GM23338 (cell line): ENCODE measurements at regions not wholly inside any gene's neighbourhood (a gene's known extent, or its start where the extent isn't known, plus 50 kb on each side); places are given as distances from the start of the nearest gene placed in this dataset.

ENCODE experiments used
- CREB1 ChIP-seq: fragments of 250-450 bp; sonication (Bioruptor Pico); IDR thresholded peaks from 2 replicates; pipeline ENCODE4 v1.5.0; 2020; ENCODE audit warnings: low read depth, mild to moderate bottlenecking, moderate library complexity
- EZH2 ChIP-seq: fragments of 200-600 bp; sonication (generic); IDR thresholded peaks from one replicate; pipeline ENCODE4 v1.8.0; 2017; ENCODE audit warnings: antibody characterized with exemption, mild to moderate bottlenecking, low read depth; ENCODE audit not compliant: unreplicated experiment
- EZH2phosphoT487 ChIP-seq: fragments of 200-600 bp; sonication (generic); IDR thresholded peaks from one replicate; pipeline ENCODE4 v1.8.1; 2018; ENCODE audit warnings: antibody characterized with exemption; ENCODE audit not compliant: unreplicated experiment
- JUNB ChIP-seq: IDR thresholded peaks from one replicate; pipeline ENCODE4 v1.6.1; 2016; ENCODE audit warnings: antibody characterized with exemption; ENCODE audit not compliant: unreplicated experiment
- NANOG ChIP-seq: IDR thresholded peaks from 2 replicates; pipeline ENCODE4 v1.6.1; 2016; ENCODE audit warnings: antibody characterized with exemption, borderline replicate concordance
- POLR2AphosphoS5 ChIP-seq: IDR thresholded peaks from 2 replicates; pipeline ENCODE4 v1.6.1; 2016; ENCODE audit warnings: antibody characterized with exemption, low read depth
- STAT1 ChIP-seq: IDR thresholded peaks from one replicate; pipeline ENCODE4 v1.6.1; 2016; ENCODE audit warnings: antibody characterized with exemption; ENCODE audit not compliant: unreplicated experiment
- ZNF331 ChIP-seq: fragments of 250-450 bp; sonication (Bioruptor Pico); IDR thresholded peaks from 2 replicates; pipeline ENCODE4 v1.5.0; 2020; ENCODE audit warnings: low read depth, mild to moderate bottlenecking, moderate library complexity
- TF ChIP-seq, protein P1 (sequence below), 2 experiments: fragments of 200-600 bp in 1 of 2; sonication (generic) in 1 of 2; conservative IDR thresholded peaks; 2 replicates each; pipeline versions ENCODE4 v1.5.1 to v1.6.1; 2016 to 2017; ENCODE audit warnings: antibody characterized with exemption in 2 of 2, low read depth in 2 of 2, mild to moderate bottlenecking in 2 of 2, moderate library complexity in 1 of 2
- TF ChIP-seq, protein P2 (sequence below): IDR thresholded peaks from one replicate; pipeline ENCODE4 v1.6.1; 2018; ENCODE audit warnings: antibody characterized with exemption; ENCODE audit not compliant: unreplicated experiment
- TF ChIP-seq, protein P3 (sequence below): IDR thresholded peaks from 2 replicates; pipeline ENCODE4 v1.6.1; 2016; ENCODE audit warnings: antibody characterized with exemption
- TF ChIP-seq, protein P4 (sequence below): fragments of 250-450 bp; sonication (Bioruptor Pico); IDR thresholded peaks from 2 replicates; pipeline ENCODE4 v1.5.0; 2020; ENCODE audit warnings: mild to moderate bottlenecking, moderate library complexity

DNA sequence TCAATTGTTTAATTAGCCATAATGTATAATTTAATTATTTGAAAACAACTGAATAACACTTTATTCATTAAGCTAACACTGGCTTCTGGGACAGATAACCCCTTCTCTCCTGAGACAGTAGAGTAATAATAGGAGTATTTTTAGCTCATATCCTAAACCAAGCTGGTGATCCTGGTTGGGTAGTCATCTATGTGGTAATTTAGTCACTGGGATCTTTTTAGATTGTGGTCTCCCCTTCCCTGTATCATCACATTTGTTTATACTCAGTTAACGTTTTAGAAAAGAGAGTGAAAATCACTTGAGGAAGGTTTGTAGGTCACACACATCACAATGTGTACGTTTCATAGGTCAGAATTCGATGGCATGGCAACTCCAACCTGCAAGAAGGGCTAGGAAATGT, 1356.6 kb upstream of the ADGRL2 start:
- TF ChIP-seq, protein P1, sequence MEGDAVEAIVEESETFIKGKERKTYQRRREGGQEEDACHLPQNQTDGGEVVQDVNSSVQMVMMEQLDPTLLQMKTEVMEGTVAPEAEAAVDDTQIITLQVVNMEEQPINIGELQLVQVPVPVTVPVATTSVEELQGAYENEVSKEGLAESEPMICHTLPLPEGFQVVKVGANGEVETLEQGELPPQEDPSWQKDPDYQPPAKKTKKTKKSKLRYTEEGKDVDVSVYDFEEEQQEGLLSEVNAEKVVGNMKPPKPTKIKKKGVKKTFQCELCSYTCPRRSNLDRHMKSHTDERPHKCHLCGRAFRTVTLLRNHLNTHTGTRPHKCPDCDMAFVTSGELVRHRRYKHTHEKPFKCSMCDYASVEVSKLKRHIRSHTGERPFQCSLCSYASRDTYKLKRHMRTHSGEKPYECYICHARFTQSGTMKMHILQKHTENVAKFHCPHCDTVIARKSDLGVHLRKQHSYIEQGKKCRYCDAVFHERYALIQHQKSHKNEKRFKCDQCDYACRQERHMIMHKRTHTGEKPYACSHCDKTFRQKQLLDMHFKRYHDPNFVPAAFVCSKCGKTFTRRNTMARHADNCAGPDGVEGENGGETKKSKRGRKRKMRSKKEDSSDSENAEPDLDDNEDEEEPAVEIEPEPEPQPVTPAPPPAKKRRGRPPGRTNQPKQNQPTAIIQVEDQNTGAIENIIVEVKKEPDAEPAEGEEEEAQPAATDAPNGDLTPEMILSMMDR (conservative IDR thresholded peaks at IDR 0.05; ENCODE audit: low read depth in 2 of 2) = no peak
- TF ChIP-seq CREB1 (CRISPR knock-in tag) (no peak), POLR2AphosphoS5 (no peak), EZH2 (no peak), EZH2phosphoT487 (no peak), STAT1 (no peak), JUNB (no peak), ZNF331 (no peak), NANOG (no peak)
- TF ChIP-seq, protein P2, sequence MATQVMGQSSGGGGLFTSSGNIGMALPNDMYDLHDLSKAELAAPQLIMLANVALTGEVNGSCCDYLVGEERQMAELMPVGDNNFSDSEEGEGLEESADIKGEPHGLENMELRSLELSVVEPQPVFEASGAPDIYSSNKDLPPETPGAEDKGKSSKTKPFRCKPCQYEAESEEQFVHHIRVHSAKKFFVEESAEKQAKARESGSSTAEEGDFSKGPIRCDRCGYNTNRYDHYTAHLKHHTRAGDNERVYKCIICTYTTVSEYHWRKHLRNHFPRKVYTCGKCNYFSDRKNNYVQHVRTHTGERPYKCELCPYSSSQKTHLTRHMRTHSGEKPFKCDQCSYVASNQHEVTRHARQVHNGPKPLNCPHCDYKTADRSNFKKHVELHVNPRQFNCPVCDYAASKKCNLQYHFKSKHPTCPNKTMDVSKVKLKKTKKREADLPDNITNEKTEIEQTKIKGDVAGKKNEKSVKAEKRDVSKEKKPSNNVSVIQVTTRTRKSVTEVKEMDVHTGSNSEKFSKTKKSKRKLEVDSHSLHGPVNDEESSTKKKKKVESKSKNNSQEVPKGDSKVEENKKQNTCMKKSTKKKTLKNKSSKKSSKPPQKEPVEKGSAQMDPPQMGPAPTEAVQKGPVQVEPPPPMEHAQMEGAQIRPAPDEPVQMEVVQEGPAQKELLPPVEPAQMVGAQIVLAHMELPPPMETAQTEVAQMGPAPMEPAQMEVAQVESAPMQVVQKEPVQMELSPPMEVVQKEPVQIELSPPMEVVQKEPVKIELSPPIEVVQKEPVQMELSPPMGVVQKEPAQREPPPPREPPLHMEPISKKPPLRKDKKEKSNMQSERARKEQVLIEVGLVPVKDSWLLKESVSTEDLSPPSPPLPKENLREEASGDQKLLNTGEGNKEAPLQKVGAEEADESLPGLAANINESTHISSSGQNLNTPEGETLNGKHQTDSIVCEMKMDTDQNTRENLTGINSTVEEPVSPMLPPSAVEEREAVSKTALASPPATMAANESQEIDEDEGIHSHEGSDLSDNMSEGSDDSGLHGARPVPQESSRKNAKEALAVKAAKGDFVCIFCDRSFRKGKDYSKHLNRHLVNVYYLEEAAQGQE = no peak
- TF ChIP-seq, protein P3, sequence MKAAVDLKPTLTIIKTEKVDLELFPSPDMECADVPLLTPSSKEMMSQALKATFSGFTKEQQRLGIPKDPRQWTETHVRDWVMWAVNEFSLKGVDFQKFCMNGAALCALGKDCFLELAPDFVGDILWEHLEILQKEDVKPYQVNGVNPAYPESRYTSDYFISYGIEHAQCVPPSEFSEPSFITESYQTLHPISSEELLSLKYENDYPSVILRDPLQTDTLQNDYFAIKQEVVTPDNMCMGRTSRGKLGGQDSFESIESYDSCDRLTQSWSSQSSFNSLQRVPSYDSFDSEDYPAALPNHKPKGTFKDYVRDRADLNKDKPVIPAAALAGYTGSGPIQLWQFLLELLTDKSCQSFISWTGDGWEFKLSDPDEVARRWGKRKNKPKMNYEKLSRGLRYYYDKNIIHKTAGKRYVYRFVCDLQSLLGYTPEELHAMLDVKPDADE = no peak
- TF ChIP-seq, protein P4, sequence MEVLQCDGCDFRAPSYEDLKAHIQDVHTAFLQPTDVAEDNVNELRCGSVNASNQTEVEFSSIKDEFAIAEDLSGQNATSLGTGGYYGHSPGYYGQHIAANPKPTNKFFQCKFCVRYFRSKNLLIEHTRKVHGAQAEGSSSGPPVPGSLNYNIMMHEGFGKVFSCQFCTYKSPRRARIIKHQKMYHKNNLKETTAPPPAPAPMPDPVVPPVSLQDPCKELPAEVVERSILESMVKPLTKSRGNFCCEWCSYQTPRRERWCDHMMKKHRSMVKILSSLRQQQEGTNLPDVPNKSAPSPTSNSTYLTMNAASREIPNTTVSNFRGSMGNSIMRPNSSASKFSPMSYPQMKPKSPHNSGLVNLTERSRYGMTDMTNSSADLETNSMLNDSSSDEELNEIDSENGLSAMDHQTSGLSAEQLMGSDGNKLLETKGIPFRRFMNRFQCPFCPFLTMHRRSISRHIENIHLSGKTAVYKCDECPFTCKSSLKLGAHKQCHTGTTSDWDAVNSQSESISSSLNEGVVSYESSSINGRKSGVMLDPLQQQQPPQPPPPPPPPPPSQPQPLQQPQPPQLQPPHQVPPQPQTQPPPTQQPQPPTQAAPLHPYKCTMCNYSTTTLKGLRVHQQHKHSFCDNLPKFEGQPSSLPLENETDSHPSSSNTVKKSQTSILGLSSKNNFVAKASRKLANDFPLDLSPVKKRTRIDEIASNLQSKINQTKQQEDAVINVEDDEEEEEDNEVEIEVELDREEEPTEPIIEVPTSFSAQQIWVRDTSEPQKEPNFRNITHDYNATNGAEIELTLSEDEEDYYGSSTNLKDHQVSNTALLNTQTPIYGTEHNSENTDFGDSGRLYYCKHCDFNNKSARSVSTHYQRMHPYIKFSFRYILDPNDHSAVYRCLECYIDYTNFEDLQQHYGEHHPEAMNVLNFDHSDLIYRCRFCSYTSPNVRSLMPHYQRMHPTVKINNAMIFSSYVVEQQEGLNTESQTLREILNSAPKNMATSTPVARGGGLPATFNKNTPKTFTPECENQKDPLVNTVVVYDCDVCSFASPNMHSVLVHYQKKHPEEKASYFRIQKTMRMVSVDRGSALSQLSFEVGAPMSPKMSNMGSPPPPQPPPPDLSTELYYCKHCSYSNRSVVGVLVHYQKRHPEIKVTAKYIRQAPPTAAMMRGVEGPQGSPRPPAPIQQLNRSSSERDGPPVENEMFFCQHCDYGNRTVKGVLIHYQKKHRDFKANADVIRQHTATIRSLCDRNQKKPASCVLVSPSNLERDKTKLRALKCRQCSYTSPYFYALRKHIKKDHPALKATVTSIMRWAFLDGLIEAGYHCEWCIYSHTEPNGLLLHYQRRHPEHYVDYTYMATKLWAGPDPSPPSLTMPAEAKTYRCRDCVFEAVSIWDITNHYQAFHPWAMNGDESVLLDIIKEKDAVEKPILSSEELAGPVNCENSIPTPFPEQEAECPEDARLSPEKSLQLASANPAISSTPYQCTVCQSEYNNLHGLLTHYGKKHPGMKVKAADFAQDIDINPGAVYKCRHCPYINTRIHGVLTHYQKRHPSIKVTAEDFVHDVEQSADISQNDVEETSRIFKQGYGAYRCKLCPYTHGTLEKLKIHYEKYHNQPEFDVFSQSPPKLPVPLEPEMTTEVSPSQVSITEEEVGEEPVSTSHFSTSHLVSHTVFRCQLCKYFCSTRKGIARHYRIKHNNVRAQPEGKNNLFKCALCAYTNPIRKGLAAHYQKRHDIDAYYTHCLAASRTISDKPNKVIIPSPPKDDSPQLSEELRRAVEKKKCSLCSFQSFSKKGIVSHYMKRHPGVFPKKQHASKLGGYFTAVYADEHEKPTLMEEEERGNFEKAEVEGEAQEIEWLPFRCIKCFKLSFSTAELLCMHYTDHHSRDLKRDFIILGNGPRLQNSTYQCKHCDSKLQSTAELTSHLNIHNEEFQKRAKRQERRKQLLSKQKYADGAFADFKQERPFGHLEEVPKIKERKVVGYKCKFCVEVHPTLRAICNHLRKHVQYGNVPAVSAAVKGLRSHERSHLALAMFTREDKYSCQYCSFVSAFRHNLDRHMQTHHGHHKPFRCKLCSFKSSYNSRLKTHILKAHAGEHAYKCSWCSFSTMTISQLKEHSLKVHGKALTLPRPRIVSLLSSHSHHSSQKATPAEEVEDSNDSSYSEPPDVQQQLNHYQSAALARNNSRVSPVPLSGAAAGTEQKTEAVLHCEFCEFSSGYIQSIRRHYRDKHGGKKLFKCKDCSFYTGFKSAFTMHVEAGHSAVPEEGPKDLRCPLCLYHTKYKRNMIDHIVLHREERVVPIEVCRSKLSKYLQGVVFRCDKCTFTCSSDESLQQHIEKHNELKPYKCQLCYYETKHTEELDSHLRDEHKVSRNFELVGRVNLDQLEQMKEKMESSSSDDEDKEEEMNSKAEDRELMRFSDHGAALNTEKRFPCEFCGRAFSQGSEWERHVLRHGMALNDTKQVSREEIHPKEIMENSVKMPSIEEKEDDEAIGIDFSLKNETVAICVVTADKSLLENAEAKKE = no peak
